DOHH2 (cell line): ENCODE measurements at regions not wholly inside any gene's neighbourhood (a gene's known extent, or its start where the extent isn't known, plus 50 kb on each side); places are given as distances from the start of the nearest gene placed in this dataset.

Experiments
- CTCF ChIP-seq: fragments of 200-600 bp; sonication (generic); IDR thresholded peaks from one replicate; pipeline ENCODE4 v1.5.1; 2014; ENCODE audit warnings: antibody characterized with exemption, mild to moderate bottlenecking, low read depth, low read length; ENCODE audit not compliant: poor library complexity, severe bottlenecking
- EZH2phosphoT487 ChIP-seq: fragments of 200-600 bp; sonication (generic); IDR thresholded peaks from 2 replicates; pipeline ENCODE4 v1.6.1; 2017; ENCODE audit warnings: borderline replicate concordance, mild to moderate bottlenecking, antibody characterized with exemption, low read length, moderate library complexity, mixed read lengths

GRCh38 chr7:37592366-37592765 is 91.2 kb upstream of the GPR141 start:
- TF ChIP-seq CTCF (no peak), EZH2phosphoT487 (no peak)
